WTC11 (cell line): ENCODE measurements at regions not wholly inside any gene's neighbourhood (a gene's known extent, or its start where the extent isn't known, plus 50 kb on each side); places are given as distances from the start of the nearest gene placed in this dataset.
A peak's percentile ranks its signal among the peaks of the same experiment; 100 is the strongest.

Experiments
- ATAC-seq: fragments of 200-7000 bp; cut with Tn5 transposase; 2 replicates; pipeline ENCODE4 v1.10.0; 2021; ENCODE audit warnings: mild to moderate bottlenecking, moderate library complexity
- CTCF ChIA-PET: fragments of 300-600 bp; sonication (Branson Sonifier 250); formaldehyde crosslinking; loops from one replicate; lab custom pipeline; 2021; ENCODE audit warnings: antibody characterized with exemption; lab: Charles Lee
- POLR2A ChIA-PET: fragments of 350-600 bp; sonication (Branson Sonifier 250); formaldehyde crosslinking; loops from one replicate; lab custom pipeline; 2021; ENCODE audit warnings: antibody characterized with exemption; lab: Charles Lee
- DNase-seq: peaks from one replicate; pipeline ENCODE4 v3.0.0; 2021; ENCODE audit warnings: low spot score
- H3K27ac Mint-ChIP-seq: 2 replicates; pipeline ENCODE4 v1.8.0; 2021; ENCODE audit warnings: mixed read lengths
- H3K27me3 Mint-ChIP-seq: 2 replicates; pipeline ENCODE4 v1.8.0; 2021; ENCODE audit warnings: low read depth, mild to moderate bottlenecking, moderate library complexity, mixed read lengths
- H3K36me3 Mint-ChIP-seq: 2 replicates; pipeline ENCODE4 v1.8.0; 2021; ENCODE audit warnings: mixed read lengths
- H3K4me1 Mint-ChIP-seq: 2 replicates; pipeline ENCODE4 v1.8.0; 2022; ENCODE audit warnings: mixed read lengths
- H3K4me3 Mint-ChIP-seq: 2 replicates; pipeline ENCODE4 v1.8.0; 2021; ENCODE audit warnings: mild to moderate bottlenecking, moderate library complexity, mixed read lengths
- H3K9me3 Mint-ChIP-seq: 2 replicates; pipeline ENCODE4 v1.8.0; 2021; ENCODE audit warnings: mixed read lengths
- ATF3 ChIP-seq: sonication (generic); formaldehyde crosslinking; conservative IDR thresholded peaks from 2 replicates; pipeline ENCODE4 v1.8.1; 2022; ENCODE audit warnings: mild to moderate bottlenecking, missing genetic modification reagents
- CREB1 ChIP-seq: sonication (generic); formaldehyde crosslinking; IDR thresholded peaks from 2 replicates; pipeline ENCODE4 v1.8.0; 2023; ENCODE audit warnings: mild to moderate bottlenecking, missing genetic modification reagents
- CREM ChIP-seq: sonication (generic); formaldehyde crosslinking; IDR thresholded peaks from 2 replicates; pipeline ENCODE4 v1.8.1; 2022; ENCODE audit warnings: mild to moderate bottlenecking, missing genetic modification reagents, moderate library complexity
- E2F1 ChIP-seq: sonication (generic); formaldehyde crosslinking; IDR thresholded peaks from 2 replicates; pipeline ENCODE4 v1.8.0; 2022; ENCODE audit warnings: mild to moderate bottlenecking, missing genetic modification reagents
- GABPB1 ChIP-seq: sonication (generic); formaldehyde crosslinking; IDR thresholded peaks from 2 replicates; pipeline ENCODE4 v1.8.1; 2023; ENCODE audit warnings: mild to moderate bottlenecking, missing genetic modification reagents
- GRHL2 ChIP-seq: fragments of 250-450 bp; sonication (Bioruptor Pico); IDR thresholded peaks from 2 replicates; pipeline ENCODE4 v1.8.0; 2022; ENCODE audit warnings: mild to moderate bottlenecking, moderate library complexity; ENCODE audit not compliant: insufficient replicate concordance, severe bottlenecking
- GTF2I ChIP-seq: fragments of 250-450 bp; sonication (Bioruptor Pico); conservative IDR thresholded peaks from 2 replicates; pipeline ENCODE4 v1.4.0; 2021; ENCODE audit warnings: mild to moderate bottlenecking
- JUN ChIP-seq: sonication (generic); formaldehyde crosslinking; IDR thresholded peaks from 2 replicates; pipeline ENCODE4 v1.8.0; 2023; ENCODE audit warnings: mild to moderate bottlenecking, missing genetic modification reagents
- KAT7 ChIP-seq: sonication (generic); formaldehyde crosslinking; IDR thresholded peaks from 2 replicates; pipeline ENCODE4 v1.8.1; 2023; ENCODE audit warnings: missing genetic modification reagents, mild to moderate bottlenecking, borderline replicate concordance
- NFATC4 ChIP-seq: fragments of 250-450 bp; sonication (Bioruptor Pico); IDR thresholded peaks from 2 replicates; pipeline ENCODE4 v1.9.0; 2021; ENCODE audit warnings: mild to moderate bottlenecking
- NFE2L1 ChIP-seq: sonication (generic); formaldehyde crosslinking; IDR thresholded peaks from 2 replicates; pipeline ENCODE4 v1.8.1; 2023; ENCODE audit warnings: missing genetic modification reagents
- NR2C2 ChIP-seq: sonication (generic); formaldehyde crosslinking; IDR thresholded peaks from 2 replicates; pipeline ENCODE4 v1.8.0; 2022; ENCODE audit warnings: mild to moderate bottlenecking, missing genetic modification reagents
- OVOL2 ChIP-seq: fragments of 250-450 bp; sonication (Bioruptor Pico); IDR thresholded peaks from 2 replicates; pipeline ENCODE4 v1.9.0; 2021; ENCODE audit warnings: mild to moderate bottlenecking, borderline replicate concordance
- PRDM15 ChIP-seq: sonication (generic); formaldehyde crosslinking; IDR thresholded peaks from 2 replicates; pipeline ENCODE4 v1.8.0; 2022; ENCODE audit warnings: missing genetic modification reagents
- PRRX2 ChIP-seq: fragments of 250-450 bp; sonication (Bioruptor Pico); IDR thresholded peaks from 2 replicates; pipeline ENCODE4 v1.8.0; 2021; ENCODE audit warnings: mild to moderate bottlenecking
- TEAD1 ChIP-seq: sonication (generic); formaldehyde crosslinking; IDR thresholded peaks from 2 replicates; pipeline ENCODE4 v1.8.0; 2022; ENCODE audit warnings: mild to moderate bottlenecking, missing genetic modification reagents
- ZBTB21 ChIP-seq: sonication (generic); formaldehyde crosslinking; IDR thresholded peaks from 2 replicates; pipeline ENCODE4 v1.8.1; 2023; ENCODE audit warnings: mild to moderate bottlenecking, missing genetic modification reagents, borderline replicate concordance
- ZNF232 ChIP-seq: sonication (generic); formaldehyde crosslinking; IDR thresholded peaks from 2 replicates; pipeline ENCODE4 v1.8.0; 2022; ENCODE audit warnings: mild to moderate bottlenecking, missing genetic modification reagents
- ZNF671 ChIP-seq: fragments of 250-450 bp; sonication (Bioruptor Pico); IDR thresholded peaks from 2 replicates; pipeline ENCODE4 v1.8.0; 2021; ENCODE audit warnings: mild to moderate bottlenecking
- TF ChIP-seq, protein P1 (sequence below): sonication (generic); formaldehyde crosslinking; IDR thresholded peaks from 2 replicates; pipeline ENCODE4 v1.8.0; 2023; ENCODE audit warnings: mild to moderate bottlenecking, missing genetic modification reagents
- TF ChIP-seq, protein P2 (sequence below): sonication (generic); formaldehyde crosslinking; IDR thresholded peaks from 2 replicates; pipeline ENCODE4 v1.8.1; 2022; ENCODE audit warnings: mild to moderate bottlenecking, moderate library complexity, missing genetic modification reagents

DNA sequence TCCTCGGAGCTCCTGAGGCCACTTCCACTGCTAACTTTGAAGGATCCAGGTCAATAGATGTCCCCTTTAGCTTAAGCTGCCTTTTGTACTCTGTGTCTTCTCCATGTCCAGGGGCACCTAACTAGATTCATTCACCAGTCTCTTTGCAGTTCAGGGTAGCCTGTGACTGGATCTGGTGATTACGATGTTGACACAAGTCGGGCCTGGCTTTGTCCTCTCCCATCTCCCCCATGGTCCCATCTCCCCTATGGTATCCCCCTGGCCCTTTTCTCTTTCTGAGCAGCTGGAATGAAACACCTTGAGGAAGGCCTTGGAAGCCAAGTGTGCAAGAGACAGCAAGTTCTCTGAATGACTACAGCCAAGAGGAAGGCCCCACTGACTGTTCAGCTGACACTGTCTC, 417.9 kb upstream of the SMIM21 start (continued):
- no peak for TF ChIP-seq NR2C2 (CRISPR knock-in tag)
- no peak for TF ChIP-seq PRDM15 (CRISPR knock-in tag)

DNA sequence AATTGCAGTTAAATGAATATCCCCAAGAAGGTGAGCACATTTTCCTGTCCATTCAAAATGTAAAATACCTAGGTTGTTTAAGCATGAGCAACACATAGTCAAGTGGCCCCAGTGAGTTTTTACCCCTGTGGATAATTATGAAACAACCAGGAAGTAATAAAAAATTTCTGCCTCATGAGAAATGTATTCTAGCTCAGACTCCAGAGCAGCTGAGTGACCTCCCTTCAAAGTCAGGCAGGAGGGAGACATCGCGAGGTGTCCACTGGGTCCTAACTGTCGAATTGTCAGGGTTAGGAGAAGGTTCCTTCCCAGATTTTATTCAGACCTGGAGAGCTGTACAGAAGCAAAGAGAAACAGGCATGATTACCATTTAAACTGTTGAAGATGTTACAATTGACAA, 416.6 kb upstream of the SMIM21 start:
- Mint-ChIP-seq H3K27me3 (peaks cover 6% of the 10 kb centered on the region), H3K36me3 (no peaks in the 10 kb centered on the region), H3K4me3 (no peak overlapping the region), H3K9me3 (peaks cover 16% of the 10 kb centered on the region), H3K4me1 (peaks cover 10% of the 10 kb centered on the region), H3K27ac (no peak overlapping the region)
- DNase-seq (no peak), ATAC-seq (0 out of 2 replicates have a peak, but pooled peaks have one; percentile 34)
- TF ChIP-seq, protein P1, sequence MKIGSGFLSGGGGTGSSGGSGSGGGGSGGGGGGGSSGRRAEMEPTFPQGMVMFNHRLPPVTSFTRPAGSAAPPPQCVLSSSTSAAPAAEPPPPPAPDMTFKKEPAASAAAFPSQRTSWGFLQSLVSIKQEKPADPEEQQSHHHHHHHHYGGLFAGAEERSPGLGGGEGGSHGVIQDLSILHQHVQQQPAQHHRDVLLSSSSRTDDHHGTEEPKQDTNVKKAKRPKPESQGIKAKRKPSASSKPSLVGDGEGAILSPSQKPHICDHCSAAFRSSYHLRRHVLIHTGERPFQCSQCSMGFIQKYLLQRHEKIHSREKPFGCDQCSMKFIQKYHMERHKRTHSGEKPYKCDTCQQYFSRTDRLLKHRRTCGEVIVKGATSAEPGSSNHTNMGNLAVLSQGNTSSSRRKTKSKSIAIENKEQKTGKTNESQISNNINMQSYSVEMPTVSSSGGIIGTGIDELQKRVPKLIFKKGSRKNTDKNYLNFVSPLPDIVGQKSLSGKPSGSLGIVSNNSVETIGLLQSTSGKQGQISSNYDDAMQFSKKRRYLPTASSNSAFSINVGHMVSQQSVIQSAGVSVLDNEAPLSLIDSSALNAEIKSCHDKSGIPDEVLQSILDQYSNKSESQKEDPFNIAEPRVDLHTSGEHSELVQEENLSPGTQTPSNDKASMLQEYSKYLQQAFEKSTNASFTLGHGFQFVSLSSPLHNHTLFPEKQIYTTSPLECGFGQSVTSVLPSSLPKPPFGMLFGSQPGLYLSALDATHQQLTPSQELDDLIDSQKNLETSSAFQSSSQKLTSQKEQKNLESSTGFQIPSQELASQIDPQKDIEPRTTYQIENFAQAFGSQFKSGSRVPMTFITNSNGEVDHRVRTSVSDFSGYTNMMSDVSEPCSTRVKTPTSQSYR (CRISPR knock-in tag) = no peak
- no peak for TF ChIP-seq NFATC4 (CRISPR knock-in tag)
- TF ChIP-seq JUN (CRISPR knock-in tag) = no peak
- TF ChIP-seq, protein P2, sequence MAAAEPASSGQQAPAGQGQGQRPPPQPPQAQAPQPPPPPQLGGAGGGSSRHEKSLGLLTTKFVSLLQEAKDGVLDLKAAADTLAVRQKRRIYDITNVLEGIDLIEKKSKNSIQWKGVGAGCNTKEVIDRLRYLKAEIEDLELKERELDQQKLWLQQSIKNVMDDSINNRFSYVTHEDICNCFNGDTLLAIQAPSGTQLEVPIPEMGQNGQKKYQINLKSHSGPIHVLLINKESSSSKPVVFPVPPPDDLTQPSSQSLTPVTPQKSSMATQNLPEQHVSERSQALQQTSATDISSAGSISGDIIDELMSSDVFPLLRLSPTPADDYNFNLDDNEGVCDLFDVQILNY (CRISPR knock-in tag) = no peak
- no peak for TF ChIP-seq ZNF671 (CRISPR knock-in tag)
- no peak for TF ChIP-seq GRHL2 (CRISPR knock-in tag)
- POLR2A ChIA-PET = no interaction called here
- CTCF ChIA-PET = no interaction called here

DNA sequence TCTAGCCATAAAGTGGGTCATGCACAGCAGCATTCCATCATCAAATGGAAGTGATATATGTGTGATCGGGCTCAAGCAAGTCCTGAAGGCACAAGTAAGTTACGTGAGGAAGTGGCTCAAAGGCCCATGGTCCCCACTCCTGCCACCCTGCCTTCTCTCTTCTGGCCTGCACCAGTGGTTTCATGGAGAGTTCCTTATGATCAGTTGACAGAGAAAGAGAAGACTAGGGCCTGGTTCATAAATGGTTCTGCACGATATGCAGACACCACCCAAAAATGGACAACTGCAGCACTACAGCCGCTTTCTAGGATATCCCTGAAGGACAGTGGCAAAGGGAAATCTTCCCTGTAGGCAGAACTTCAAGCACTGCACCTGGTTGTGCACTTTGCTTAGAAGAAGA, 412.6 kb upstream of the SMIM21 start:
- H3K27me3 Mint-ChIP-seq = no peaks in the 10 kb centered on the region
- no peak overlapping the region for H3K4me3 Mint-ChIP-seq
- H3K27ac Mint-ChIP-seq = no peak overlapping the region
- H3K4me1 Mint-ChIP-seq = peaks cover 5% of the 10 kb centered on the region
- ChIA-PET POLR2A (no interaction called here), CTCF (no interaction called here)
- DNase-seq (no peak), ATAC-seq (no peak)
- H3K36me3 Mint-ChIP-seq = no peaks in the 10 kb centered on the region
- peaks cover 9% of the 10 kb centered on the region for H3K9me3 Mint-ChIP-seq
- TF ChIP-seq PRDM15 (CRISPR knock-in tag) = no peak
- TF ChIP-seq ZNF232 (CRISPR knock-in tag) = no peak
- TF ChIP-seq PRRX2 (CRISPR knock-in tag) = no peak
- TF ChIP-seq ZBTB21 = no peak
- TF ChIP-seq OVOL2 (CRISPR knock-in tag) = no peak
- TF ChIP-seq CREM = no peak
- TF ChIP-seq E2F1 (CRISPR knock-in tag) = no peak
- no peak for TF ChIP-seq GABPB1 (CRISPR knock-in tag)
- TF ChIP-seq CREB1 (CRISPR knock-in tag) = no peak
- no peak for TF ChIP-seq TEAD1 (CRISPR knock-in tag)
- TF ChIP-seq ATF3 = no peak
- no peak for TF ChIP-seq NFE2L1 (CRISPR knock-in tag)
- TF ChIP-seq GTF2I (CRISPR knock-in tag) = no peak
- TF ChIP-seq KAT7 (CRISPR knock-in tag) = no peak
